ENCODE measurements at regions not wholly inside any gene's neighbourhood (a gene's known extent, or its start where the extent isn't known, plus 50 kb on each side); places are given as distances from the start of the nearest gene placed in this dataset.

GRCh38 chr5:174295702-174296436 lies 250.4 kb downstream of the NSG2 start:
- no peak overlapping the region for H3K4me3 Mint-ChIP-seq
- intact Hi-C loops (cut with micrococcal nuclease) = no loop called here
- H3K4me1 Mint-ChIP-seq (ENCODE audit: low read depth) = no peaks in the 10 kb centered on the region
- H3K36me3 Mint-ChIP-seq (ENCODE audit: low read depth) = no peaks in the 10 kb centered on the region
- H3K9me3 Mint-ChIP-seq = peaks cover 8% of the 10 kb centered on the region
- H3K27me3 Mint-ChIP-seq = peaks cover 1% of the 10 kb centered on the region
- H3K27ac Mint-ChIP-seq = no peak overlapping the region

GRCh38 chr5:174300118-174300940 lies 254.8 kb downstream of the NSG2 start:
- Mint-ChIP-seq H3K27me3 (peaks cover 2% of the 10 kb centered on the region), H3K27ac (no peak overlapping the region), H3K4me3 (no peak overlapping the region), H3K36me3 (ENCODE audit: low read depth) (no peaks in the 10 kb centered on the region), H3K4me1 (ENCODE audit: low read depth) (no peaks in the 10 kb centered on the region), H3K9me3 (no peaks in the 10 kb centered on the region)
- intact Hi-C loops (cut with micrococcal nuclease) = no loop called here

- H3K36me3 Mint-ChIP-seq (ENCODE audit: low read depth) = no peaks in the 10 kb centered on the region
- H3K4me3 Mint-ChIP-seq = no peak overlapping the region
- intact Hi-C loops (cut with micrococcal nuclease) = no loop called here
- no peaks in the 10 kb centered on the region for H3K4me1 Mint-ChIP-seq (ENCODE audit: low read depth)
- no peak overlapping the region for H3K27ac Mint-ChIP-seq
- H3K9me3 Mint-ChIP-seq = no peaks in the 10 kb centered on the region
- H3K27me3 Mint-ChIP-seq = peaks cover 2% of the 10 kb centered on the region
Measured at GRCh38 chr5:174300941-174301761, 255.6 kb downstream of the NSG2 start.

GRCh38 chr5:174301848-174302625 lies 256.5 kb downstream of the NSG2 start:
- Mint-ChIP-seq H3K27me3 (peaks cover 2% of the 10 kb centered on the region), H3K27ac (no peak overlapping the region), H3K36me3 (ENCODE audit: low read depth) (no peaks in the 10 kb centered on the region), H3K9me3 (no peaks in the 10 kb centered on the region), H3K4me1 (ENCODE audit: low read depth) (no peaks in the 10 kb centered on the region), H3K4me3 (no peak overlapping the region)
- intact Hi-C loops (cut with micrococcal nuclease) = no loop called here

- no peaks in the 10 kb centered on the region for H3K4me1 Mint-ChIP-seq (ENCODE audit: low read depth)
- no peaks in the 10 kb centered on the region for H3K9me3 Mint-ChIP-seq
- no peak overlapping the region for H3K27ac Mint-ChIP-seq
- intact Hi-C loops (cut with micrococcal nuclease) = no loop called here
- no peaks in the 10 kb centered on the region for H3K36me3 Mint-ChIP-seq (ENCODE audit: low read depth)
- peaks cover 2% of the 10 kb centered on the region for H3K27me3 Mint-ChIP-seq
- H3K4me3 Mint-ChIP-seq = no peak overlapping the region
Measured at GRCh38 chr5:174303035-174303434, 257.5 kb downstream of the NSG2 start.

- H3K27ac Mint-ChIP-seq = no peak overlapping the region
- no peak overlapping the region for H3K4me3 Mint-ChIP-seq
- no peaks in the 10 kb centered on the region for H3K9me3 Mint-ChIP-seq
- H3K36me3 Mint-ChIP-seq (ENCODE audit: low read depth) = no peaks in the 10 kb centered on the region
- intact Hi-C loops (cut with micrococcal nuclease) = no loop called here
- peaks cover 2% of the 10 kb centered on the region for H3K27me3 Mint-ChIP-seq
- no peaks in the 10 kb centered on the region for H3K4me1 Mint-ChIP-seq (ENCODE audit: low read depth)
Measured at GRCh38 chr5:174303437-174304045, 258.0 kb downstream of the NSG2 start.

- H3K27ac Mint-ChIP-seq = no peak overlapping the region
Measured at GRCh38 chr5:174305241-174305681, 259.8 kb downstream of the NSG2 start.

GRCh38 chr5:174306345-174307030 lies 261.0 kb downstream of the NSG2 start:
- H3K9me3 Mint-ChIP-seq = no peaks in the 10 kb centered on the region
- H3K27me3 Mint-ChIP-seq = peaks cover 14% of the 10 kb centered on the region
- no peak overlapping the region for H3K27ac Mint-ChIP-seq
- H3K4me3 Mint-ChIP-seq = no peak overlapping the region
- no peaks in the 10 kb centered on the region for H3K36me3 Mint-ChIP-seq (ENCODE audit: low read depth)
- intact Hi-C loops (cut with micrococcal nuclease) = no loop called here
- H3K4me1 Mint-ChIP-seq (ENCODE audit: low read depth) = peaks cover 5% of the 10 kb centered on the region

More at GRCh38 chr5:174305241-174305681, 259.8 kb downstream of the NSG2 start:
- no peaks in the 10 kb centered on the region for H3K36me3 Mint-ChIP-seq (ENCODE audit: low read depth)
- H3K9me3 Mint-ChIP-seq = no peaks in the 10 kb centered on the region
- intact Hi-C loops (cut with micrococcal nuclease) = no loop called here
- no peaks in the 10 kb centered on the region for H3K4me1 Mint-ChIP-seq (ENCODE audit: low read depth)
- peaks cover 4% of the 10 kb centered on the region for H3K27me3 Mint-ChIP-seq
- H3K4me3 Mint-ChIP-seq = no peak overlapping the region

GRCh38 chr5:174307031-174307408 lies 261.5 kb downstream of the NSG2 start:
- Mint-ChIP-seq H3K4me3 (no peak overlapping the region), H3K4me1 (ENCODE audit: low read depth) (peaks cover 5% of the 10 kb centered on the region), H3K36me3 (ENCODE audit: low read depth) (no peaks in the 10 kb centered on the region), H3K27ac (no peak overlapping the region), H3K27me3 (peaks cover 17% of the 10 kb centered on the region), H3K9me3 (no peaks in the 10 kb centered on the region)
- intact Hi-C loops (cut with micrococcal nuclease) = no loop called here

GRCh38 chr5:174307656-174308271 lies 262.3 kb downstream of the NSG2 start:
- Mint-ChIP-seq H3K27ac (no peak overlapping the region), H3K4me3 (no peak overlapping the region), H3K9me3 (no peaks in the 10 kb centered on the region), H3K27me3 (peaks cover 22% of the 10 kb centered on the region), H3K4me1 (ENCODE audit: low read depth) (peaks cover 5% of the 10 kb centered on the region), H3K36me3 (ENCODE audit: low read depth) (no peaks in the 10 kb centered on the region)
- intact Hi-C loops (cut with micrococcal nuclease) = no loop called here

GRCh38 chr5:174309131-174309795 lies 263.8 kb downstream of the NSG2 start:
- Mint-ChIP-seq H3K27me3 (peaks cover 32% of the 10 kb centered on the region), H3K36me3 (ENCODE audit: low read depth) (no peaks in the 10 kb centered on the region), H3K4me3 (no peak overlapping the region), H3K27ac (no peak overlapping the region), H3K9me3 (no peaks in the 10 kb centered on the region), H3K4me1 (ENCODE audit: low read depth) (peaks cover 5% of the 10 kb centered on the region)
- intact Hi-C loops (cut with micrococcal nuclease) = no loop called here

- intact Hi-C loops (cut with micrococcal nuclease) = loop anchor here (5.0 kb wide), 1 partner anchor 338 kb away; no protein-coding TSS in a partner anchor
- Mint-ChIP-seq H3K27ac (no peak overlapping the region), H3K4me1 (ENCODE audit: low read depth) (peaks cover 5% of the 10 kb centered on the region), H3K4me3 (no peak overlapping the region), H3K27me3 (peaks cover 34% of the 10 kb centered on the region), H3K9me3 (no peaks in the 10 kb centered on the region), H3K36me3 (ENCODE audit: low read depth) (no peaks in the 10 kb centered on the region)
Measured at GRCh38 chr5:174310243-174310642, 264.7 kb downstream of the NSG2 start.

All from dendritic cell treated with granulocyte-macrophage colony-stimulating factor and Interleukin-4, amounts not matched to agents 40 ng/mL and 50 ng/mL, for 4 days (primary cell).